A549 (cell line): ENCODE measurements at regions not wholly inside any gene's neighbourhood (a gene's known extent, or its start where the extent isn't known, plus 50 kb on each side); places are given as distances from the start of the nearest gene placed in this dataset.

ENCODE experiments used
- CTCF ChIP-seq: fragments of >200 bp; sonication (Bioruptor Twin); formaldehyde crosslinking; IDR thresholded peaks from 3 replicates; pipeline ENCODE4 v1.5.1; 2016
- EHF ChIP-seq: fragments of 250-450 bp; sonication (Bioruptor Pico); IDR thresholded peaks from 2 replicates; pipeline ENCODE4 v1.5.0; 2020; ENCODE audit warnings: mild to moderate bottlenecking
- EP300 ChIP-seq, 2 experiments: fragments of >200 bp; sonication (Bioruptor Twin); formaldehyde crosslinking; IDR thresholded peaks; 2 replicates in 1 of 2; 3 replicates in 1 of 2; pipeline ENCODE4 v1.6.1; 2016 to 2017
- MAFK ChIP-seq: fragments of 450-650 bp; IDR thresholded peaks from 2 replicates; pipeline ENCODE4 v1.6.1; 2014; ENCODE audit not compliant: partially characterized antibody
- MAX ChIP-seq: IDR thresholded peaks from 2 replicates; pipeline ENCODE4 v1.6.1; 2012
- MAZ ChIP-seq: fragments of 150-350 bp; IDR thresholded peaks from 2 replicates; pipeline ENCODE4 v1.6.1; 2014; ENCODE audit warnings: antibody characterized with exemption, low read depth, low read length, borderline replicate concordance
- MYC ChIP-seq: IDR thresholded peaks from 2 replicates; pipeline ENCODE4 v1.6.1; 2012; ENCODE audit warnings: mild to moderate bottlenecking, inconsistent platforms, low read length, improper control_type of control experiment, borderline replicate concordance
- POLR2A ChIP-seq: IDR thresholded peaks from 2 replicates; pipeline ENCODE4 v1.6.1; 2012; ENCODE audit warnings: mild to moderate bottlenecking, low read length
- RFX5 ChIP-seq: fragments of 450-650 bp; IDR thresholded peaks from 2 replicates; pipeline ENCODE4 v1.7.1; 2014; ENCODE audit warnings: antibody characterized with exemption, mild to moderate bottlenecking, moderate library complexity
- SREBF2 ChIP-seq: fragments of 450-650 bp; IDR thresholded peaks from 2 replicates; pipeline ENCODE4 v1.6.1; 2014; ENCODE audit warnings: mild to moderate bottlenecking, moderate library complexity
- USF2 ChIP-seq: fragments of 450-650 bp; IDR thresholded peaks from 2 replicates; pipeline ENCODE4 v1.6.1; 2014; ENCODE audit warnings: antibody characterized with exemption

GRCh38 chr4:81617545-81617944 lies 145.8 kb upstream of the RASGEF1B start:
- TF ChIP-seq EHF (CRISPR knock-in tag) (no peak), MAX (no peak), MAZ (no peak), MAFK (no peak), CTCF (no peak), USF2 (no peak), SREBF2 (no peak), POLR2A (no peak), RFX5 (no peak), EP300 (IDR thresholded peaks at IDR 0.05) (no peak), MYC (no peak)
